Suprapubic skin (tissue), 4 donors: ENCODE measurements at regions not wholly inside any gene's neighbourhood (a gene's known extent, or its start where the extent isn't known, plus 50 kb on each side); places are given as distances from the start of the nearest gene placed in this dataset.

Source experiments
- POLR2A ChIP-seq, 2 donors: fragments of 450-650 bp; IDR thresholded peaks; one replicate each; pipeline ENCODE4 v1.6.1; 2017; ENCODE audit warnings: antibody characterized with exemption in 2 of 2, mild to moderate bottlenecking in 2 of 2, moderate library complexity in 2 of 2
- POLR2AphosphoS5 ChIP-seq, 3 donors: sonication (generic); formaldehyde crosslinking; IDR thresholded peaks; one replicate each; pipeline ENCODE4 v1.6.1; 2017; ENCODE audit warnings: antibody characterized with exemption in 3 of 3
- TF ChIP-seq, protein P1 (sequence below), 2 donors: fragments of 200-600 bp in 1 of 2; fragments of 450-650 bp in 1 of 2; sonication (generic) in 1 of 2; IDR thresholded peaks; one replicate each; pipeline ENCODE4 v1.5.1; 2016 to 2019; ENCODE audit warnings: antibody characterized with exemption in 2 of 2, mild to moderate bottlenecking in 1 of 2, moderate library complexity in 1 of 2

DNA sequence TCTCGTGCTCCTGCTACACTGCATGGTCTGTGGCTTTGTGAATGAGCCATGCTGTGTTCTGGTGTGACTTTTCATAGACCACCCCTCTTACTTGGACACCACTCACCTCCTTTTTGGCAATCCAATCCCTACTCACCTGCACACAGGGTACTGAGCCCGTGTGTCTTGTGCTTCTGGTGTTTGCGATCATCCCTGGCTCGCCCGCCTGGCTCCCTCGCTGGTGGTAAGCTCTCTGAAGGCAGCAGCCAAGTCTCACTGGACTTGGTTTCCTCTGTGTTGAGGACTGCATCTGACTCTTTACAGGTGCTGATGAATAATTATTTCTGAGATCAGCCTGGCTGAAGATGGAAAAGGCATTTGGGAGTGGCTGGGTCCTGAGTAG lies 276.8 kb downstream of the TSN start:
- TF ChIP-seq, protein P1, sequence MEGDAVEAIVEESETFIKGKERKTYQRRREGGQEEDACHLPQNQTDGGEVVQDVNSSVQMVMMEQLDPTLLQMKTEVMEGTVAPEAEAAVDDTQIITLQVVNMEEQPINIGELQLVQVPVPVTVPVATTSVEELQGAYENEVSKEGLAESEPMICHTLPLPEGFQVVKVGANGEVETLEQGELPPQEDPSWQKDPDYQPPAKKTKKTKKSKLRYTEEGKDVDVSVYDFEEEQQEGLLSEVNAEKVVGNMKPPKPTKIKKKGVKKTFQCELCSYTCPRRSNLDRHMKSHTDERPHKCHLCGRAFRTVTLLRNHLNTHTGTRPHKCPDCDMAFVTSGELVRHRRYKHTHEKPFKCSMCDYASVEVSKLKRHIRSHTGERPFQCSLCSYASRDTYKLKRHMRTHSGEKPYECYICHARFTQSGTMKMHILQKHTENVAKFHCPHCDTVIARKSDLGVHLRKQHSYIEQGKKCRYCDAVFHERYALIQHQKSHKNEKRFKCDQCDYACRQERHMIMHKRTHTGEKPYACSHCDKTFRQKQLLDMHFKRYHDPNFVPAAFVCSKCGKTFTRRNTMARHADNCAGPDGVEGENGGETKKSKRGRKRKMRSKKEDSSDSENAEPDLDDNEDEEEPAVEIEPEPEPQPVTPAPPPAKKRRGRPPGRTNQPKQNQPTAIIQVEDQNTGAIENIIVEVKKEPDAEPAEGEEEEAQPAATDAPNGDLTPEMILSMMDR (IDR thresholded peaks at IDR 0.05), result no peak
- no peak for TF ChIP-seq POLR2A (IDR thresholded peaks at IDR 0.05)
- TF ChIP-seq POLR2AphosphoS5 (IDR thresholded peaks at IDR 0.05), result no peak
